Uterus (tissue), 2 donors: ENCODE measurements at regions not wholly inside any gene's neighbourhood (a gene's known extent, or its start where the extent isn't known, plus 50 kb on each side); places are given as distances from the start of the nearest gene placed in this dataset.

ENCODE experiments used
- POLR2A ChIP-seq, 2 donors: fragments of 450-650 bp; IDR thresholded peaks; one replicate each; pipeline ENCODE4 v1.6.1; 2016; ENCODE audit warnings: antibody characterized with exemption in 2 of 2, mild to moderate bottlenecking in 1 of 2, moderate library complexity in 1 of 2
- TF ChIP-seq, protein P1 (sequence below), 4 experiments: fragments of 200-600 bp in 2 of 4; fragments of 450-650 bp in 2 of 4; sonication (generic) in 2 of 4; IDR thresholded peaks; one replicate each; pipeline ENCODE4 v1.5.1; 2016 to 2019; ENCODE audit warnings: antibody characterized with exemption in 4 of 4, mild to moderate bottlenecking in 2 of 4, moderate library complexity in 1 of 4

GRCh38 chr2:234579231-234579962 is 82.5 kb upstream of the ARL4C start:
- TF ChIP-seq, protein P1, sequence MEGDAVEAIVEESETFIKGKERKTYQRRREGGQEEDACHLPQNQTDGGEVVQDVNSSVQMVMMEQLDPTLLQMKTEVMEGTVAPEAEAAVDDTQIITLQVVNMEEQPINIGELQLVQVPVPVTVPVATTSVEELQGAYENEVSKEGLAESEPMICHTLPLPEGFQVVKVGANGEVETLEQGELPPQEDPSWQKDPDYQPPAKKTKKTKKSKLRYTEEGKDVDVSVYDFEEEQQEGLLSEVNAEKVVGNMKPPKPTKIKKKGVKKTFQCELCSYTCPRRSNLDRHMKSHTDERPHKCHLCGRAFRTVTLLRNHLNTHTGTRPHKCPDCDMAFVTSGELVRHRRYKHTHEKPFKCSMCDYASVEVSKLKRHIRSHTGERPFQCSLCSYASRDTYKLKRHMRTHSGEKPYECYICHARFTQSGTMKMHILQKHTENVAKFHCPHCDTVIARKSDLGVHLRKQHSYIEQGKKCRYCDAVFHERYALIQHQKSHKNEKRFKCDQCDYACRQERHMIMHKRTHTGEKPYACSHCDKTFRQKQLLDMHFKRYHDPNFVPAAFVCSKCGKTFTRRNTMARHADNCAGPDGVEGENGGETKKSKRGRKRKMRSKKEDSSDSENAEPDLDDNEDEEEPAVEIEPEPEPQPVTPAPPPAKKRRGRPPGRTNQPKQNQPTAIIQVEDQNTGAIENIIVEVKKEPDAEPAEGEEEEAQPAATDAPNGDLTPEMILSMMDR (IDR thresholded peaks at IDR 0.05) = no peak
- TF ChIP-seq POLR2A (IDR thresholded peaks at IDR 0.05) = no peak
